Stimulated activated CD8-positive, alpha-beta memory T cell treated with anti-CD3 and anti-CD28 coated beads, Interleukin-7, amount 100 ng/mL, for 4 hours (primary cell): ENCODE measurements at regions not wholly inside any gene's neighbourhood (a gene's known extent, or its start where the extent isn't known, plus 50 kb on each side); places are given as distances from the start of the nearest gene placed in this dataset.
A peak's percentile ranks its signal among the peaks of the same experiment; 100 is the strongest.

Experiments
- DNase-seq, 2 donors: peaks; one replicate each; pipeline ENCODE4 v3.0.0-alpha.2; 2020; ENCODE audit warnings: low read depth in 2 of 2

DNA sequence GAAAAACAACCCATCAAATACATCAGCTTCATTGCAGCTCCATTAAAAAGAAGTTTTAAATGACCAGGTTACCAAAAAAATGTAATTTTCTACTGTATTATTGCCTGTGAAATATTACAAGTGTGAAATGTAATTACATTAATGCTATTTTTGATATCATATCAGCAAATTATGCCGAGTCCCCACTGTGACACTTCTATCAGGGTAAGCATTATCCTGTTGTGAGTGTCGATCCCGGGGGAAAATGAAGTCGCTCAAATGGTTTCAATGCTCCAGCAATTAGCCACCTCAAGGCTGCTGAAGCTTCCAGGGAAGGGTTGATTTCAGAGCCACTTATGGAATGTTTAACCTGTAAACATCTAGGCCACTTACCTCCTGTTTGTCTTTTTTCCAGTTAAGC is 70.4 kb downstream of the RCN1 start:
- DNase-seq: no peak

GRCh38 chr11:32162351-32162750 is 71.5 kb downstream of the RCN1 start:
- DNase-seq: no peak

GRCh38 chr11:32162906-32163305 is 72.0 kb downstream of the RCN1 start:
- DNase-seq: no peak

- no peak for DNase-seq
Observed at GRCh38 chr11:32163557-32163956, 72.7 kb downstream of the RCN1 start.

DNA sequence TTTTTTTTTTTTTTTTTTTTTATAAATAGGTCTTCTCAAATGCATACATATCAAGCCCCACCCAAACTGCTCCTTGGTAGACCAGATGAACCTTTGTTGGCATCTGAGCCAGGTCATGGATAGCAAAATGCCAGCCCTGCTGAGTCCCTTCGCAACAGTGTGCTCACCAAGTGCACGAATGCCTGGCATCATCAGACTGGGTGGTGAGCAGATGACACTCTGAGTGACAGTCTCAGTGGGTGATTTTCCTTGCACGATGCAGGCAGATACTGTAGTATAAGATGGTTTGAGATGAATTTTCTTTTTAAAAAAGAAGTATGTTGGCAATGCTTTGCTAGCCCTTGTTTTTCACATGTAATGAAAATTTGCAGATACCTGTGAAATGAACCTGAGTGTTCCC is 74.0 kb downstream of the RCN1 start:
- no peak for DNase-seq

- no peak for DNase-seq
Observed at GRCh38 chr11:32168924-32169323, 78.0 kb downstream of the RCN1 start.

DNA sequence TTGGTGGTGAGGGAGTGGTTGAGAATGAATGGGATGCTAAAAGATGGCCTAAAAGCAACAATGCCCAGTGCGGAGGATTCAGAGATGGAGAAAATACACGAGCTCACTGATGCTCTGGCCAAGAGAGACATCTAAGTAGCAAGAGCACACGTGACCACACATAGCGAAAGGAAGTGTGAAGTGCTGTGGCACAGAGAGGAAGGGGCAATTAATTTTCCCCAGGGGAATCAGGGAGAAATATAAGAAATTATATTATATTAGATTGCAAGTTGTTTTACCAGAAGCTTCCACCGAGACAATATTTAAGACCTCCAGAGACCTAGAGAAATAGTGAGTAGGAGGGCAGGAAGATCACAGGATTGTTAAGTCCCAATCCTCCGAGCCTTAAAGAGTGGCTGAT is 80.6 kb downstream of the RCN1 start:
- no peak for DNase-seq

- DNase-seq: no peak
Observed at GRCh38 chr11:32172041-32172847, 81.4 kb downstream of the RCN1 start.

DNA sequence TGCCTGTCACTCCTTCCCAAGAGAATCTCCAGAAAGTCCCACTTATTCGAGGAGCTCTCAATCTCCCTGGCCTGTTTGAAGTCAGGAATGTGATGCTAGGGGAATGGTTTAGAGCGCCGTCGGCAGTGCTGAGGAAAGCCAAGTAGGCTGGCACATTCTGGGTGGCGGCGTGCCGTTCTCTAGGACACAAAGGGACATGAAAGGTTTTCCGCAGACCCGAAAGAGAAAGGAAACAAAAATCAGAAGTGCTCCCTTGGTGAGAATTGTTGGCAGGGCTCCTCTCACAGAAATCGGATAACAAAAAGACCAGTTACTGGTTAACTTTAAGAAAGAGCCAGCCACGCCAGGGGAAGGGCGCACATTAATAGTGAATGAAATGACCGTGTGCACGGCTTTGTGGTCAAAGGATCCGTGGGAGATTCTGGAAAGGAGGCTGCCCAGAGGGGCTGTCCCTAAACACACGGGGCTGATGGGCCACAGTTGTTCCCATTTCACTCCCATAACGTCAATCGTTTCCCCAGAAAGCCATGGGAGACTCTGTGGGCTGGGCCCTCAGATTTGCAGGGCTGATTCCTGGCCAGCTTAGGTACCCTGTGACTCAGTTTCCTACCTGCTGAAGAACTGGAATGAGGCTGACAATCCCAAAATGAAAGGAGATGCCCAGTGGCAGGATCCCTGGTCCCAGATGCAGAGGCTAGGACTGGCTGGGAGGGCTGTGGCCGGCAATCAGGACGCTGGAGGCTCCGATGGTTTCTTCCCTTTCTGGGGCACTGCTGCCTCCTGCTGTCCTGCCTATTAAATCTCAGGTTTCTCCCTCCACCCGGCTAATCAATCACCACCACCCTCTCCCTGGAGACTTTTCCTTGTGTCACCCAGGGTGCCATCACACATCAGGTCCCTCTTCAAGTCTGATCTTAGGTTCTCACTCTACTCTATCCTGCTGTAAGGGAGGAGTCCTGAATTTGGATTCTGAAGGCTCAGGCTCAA is 82.3 kb downstream of the RCN1 start:
- DNase-seq: no peak

- DNase-seq: no peak
Observed at GRCh38 chr11:32173977-32174376, 83.1 kb downstream of the RCN1 start.

GRCh38 chr11:32176223-32176934 is 85.5 kb downstream of the RCN1 start:
- peak; percentile 51 to 70 for DNase-seq

DNA sequence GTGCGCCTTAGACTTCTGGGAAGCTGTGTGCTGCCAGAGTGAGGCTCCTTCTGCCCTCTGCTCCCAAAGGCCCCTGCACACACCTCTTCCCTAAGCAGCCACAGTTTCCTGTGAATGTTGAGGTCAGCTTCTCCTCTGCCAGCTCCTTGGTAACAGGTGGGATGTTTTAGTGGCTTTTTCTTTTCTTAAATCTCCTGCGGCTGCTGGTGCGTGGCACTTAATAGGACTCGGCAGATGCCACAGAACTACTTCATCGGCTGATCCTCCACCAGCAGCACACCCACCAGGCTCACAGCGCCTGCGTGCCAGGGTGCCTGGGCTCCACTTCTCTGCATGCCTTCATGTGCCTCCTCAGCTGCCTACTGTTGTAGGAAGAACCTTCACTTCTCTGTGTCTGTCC is 87.8 kb downstream of the RCN1 start:
- DNase-seq: no peak

- DNase-seq: no peak
Observed at GRCh38 chr11:32183512-32183911, 92.6 kb downstream of the RCN1 start.

- DNase-seq: no peak
Observed at GRCh38 chr11:32184041-32184722, 93.3 kb downstream of the RCN1 start.

- DNase-seq: no peak
Observed at GRCh38 chr11:32184723-32185376, 94.0 kb downstream of the RCN1 start.

GRCh38 chr11:32186118-32186517 is 95.2 kb downstream of the RCN1 start:
- DNase-seq: no peak

DNA sequence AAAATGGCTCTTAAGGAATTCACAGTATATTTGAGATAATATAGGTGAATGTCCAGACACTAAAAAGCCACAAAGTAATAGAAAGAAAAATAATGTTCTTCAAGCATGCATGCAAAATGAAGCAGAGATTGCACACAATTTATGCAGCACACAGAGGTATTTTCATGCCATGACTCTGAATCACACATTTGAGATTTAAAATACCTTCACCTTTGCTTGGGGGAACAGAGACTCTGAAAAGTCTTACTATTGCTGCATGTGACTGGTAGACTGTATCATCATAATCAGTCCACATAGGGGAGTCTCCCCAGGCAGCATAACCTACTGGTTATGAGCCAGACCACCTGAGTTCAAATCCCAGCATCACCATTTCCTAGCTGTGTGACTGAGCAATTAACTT is 96.2 kb downstream of the RCN1 start:
- no peak for DNase-seq

GRCh38 chr11:32188785-32189184 is 97.9 kb downstream of the RCN1 start:
- DNase-seq: no peak

DNA sequence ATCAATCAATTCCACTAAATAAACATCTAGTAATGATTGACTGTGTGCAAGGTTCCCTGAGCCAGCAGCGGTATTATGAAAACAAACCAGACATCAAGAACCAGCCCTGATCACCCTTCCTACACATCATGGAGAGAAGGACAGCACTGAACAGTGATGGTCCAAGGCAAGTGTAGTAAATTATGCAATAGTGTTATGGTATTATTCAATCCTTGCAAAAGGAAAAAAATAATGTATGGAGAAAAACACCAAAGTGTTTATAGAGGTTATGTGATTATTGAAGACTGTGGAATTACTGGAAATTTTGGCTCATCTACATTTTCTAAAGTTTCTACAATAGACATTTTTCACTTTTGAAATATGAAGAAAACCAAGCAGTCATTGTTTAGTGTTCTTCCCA is 105.3 kb downstream of the RCN1 start:
- DNase-seq: no peak

DNA sequence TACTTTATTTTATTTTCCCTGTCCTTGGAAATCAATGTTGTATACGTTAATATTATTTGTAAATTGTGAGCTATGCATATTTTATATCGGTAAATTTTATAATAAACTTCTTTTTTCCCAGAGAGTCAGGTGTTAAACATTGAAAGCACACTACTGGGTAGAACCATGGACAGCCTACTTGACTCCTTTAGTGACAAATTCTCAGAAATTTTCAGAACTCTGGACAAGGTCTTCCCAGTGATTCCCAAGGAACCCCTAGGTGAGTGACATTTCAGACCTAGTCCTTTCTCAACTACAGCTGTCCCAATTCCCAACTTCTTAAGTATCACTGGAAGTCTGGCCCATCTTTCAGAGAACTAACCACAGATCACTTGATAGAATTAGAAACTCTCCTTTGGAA is 107.2 kb downstream of the RCN1 start:
- DNase-seq: no peak
